Tibial nerve (tissue), 4 donors: ENCODE measurements at regions not wholly inside any gene's neighbourhood (a gene's known extent, or its start where the extent isn't known, plus 50 kb on each side); places are given as distances from the start of the nearest gene placed in this dataset.

Experiments
- CTCF ChIP-seq, 5 experiments: fragments of 200-600 bp in 3 of 5; fragments of 450-650 bp in 2 of 5; sonication (generic) in 3 of 5; IDR thresholded peaks; one replicate each; pipeline ENCODE4 v1.5.1; 2016 to 2019; ENCODE audit warnings: antibody characterized with exemption in 5 of 5, mild to moderate bottlenecking in 3 of 5, moderate library complexity in 2 of 5
- EP300 ChIP-seq, 2 donors: sonication (generic); formaldehyde crosslinking; IDR thresholded peaks; one replicate each; pipeline ENCODE4 v1.6.1; 2017; ENCODE audit warnings: antibody characterized with exemption in 2 of 2, mild to moderate bottlenecking in 1 of 2
- POLR2A ChIP-seq, 2 donors: fragments of 450-650 bp; IDR thresholded peaks; one replicate each; pipeline ENCODE4 v1.6.1; 2017; ENCODE audit warnings: antibody characterized with exemption in 2 of 2, mild to moderate bottlenecking in 2 of 2, moderate library complexity in 2 of 2

DNA sequence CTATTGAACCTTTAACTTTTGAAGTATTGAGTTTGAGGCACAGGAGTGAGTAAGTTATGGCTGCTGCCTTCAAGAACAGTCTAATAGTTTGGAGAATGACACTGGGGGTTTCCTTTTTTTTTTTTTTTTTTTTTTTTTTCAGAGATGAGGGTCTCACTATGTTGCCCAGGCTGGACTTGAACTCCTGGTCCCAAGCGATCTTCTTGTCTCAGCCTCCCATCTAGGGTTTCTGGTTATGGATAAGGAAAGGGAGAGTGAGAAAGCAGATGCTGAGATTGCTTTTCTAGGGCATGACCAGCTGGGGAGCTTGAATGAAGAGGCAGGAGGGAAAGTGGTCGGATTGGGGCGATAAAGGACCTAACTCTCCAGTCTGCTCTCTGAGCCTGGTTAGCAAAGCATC, 59.9 kb upstream of the BTRC start:
- TF ChIP-seq CTCF (IDR thresholded peaks at IDR 0.05) (no peak), EP300 (IDR thresholded peaks at IDR 0.05) (no peak), POLR2A (IDR thresholded peaks at IDR 0.05) (no peak)
